H1 (cell line): ENCODE measurements at regions not wholly inside any gene's neighbourhood (a gene's known extent, or its start where the extent isn't known, plus 50 kb on each side); places are given as distances from the start of the nearest gene placed in this dataset.

ENCODE experiments used
- BCL11A ChIP-seq, 2 experiments: IDR thresholded peaks; one replicate each; pipeline ENCODE4 v1.6.1; 2011; ENCODE audit warnings: low read depth in 2 of 2, low read length in 2 of 2, mild to moderate bottlenecking in 2 of 2
- CHD2 ChIP-seq: IDR thresholded peaks from 2 replicates; pipeline ENCODE4 v1.6.1; 2012; ENCODE audit warnings: low read length, improper control_type of control experiment
- KDM1A ChIP-seq: fragments of 200-600, 300-600 bp; sonication (generic); IDR thresholded peaks from 2 replicates; pipeline ENCODE4 v1.7.1; 2016; ENCODE audit warnings: mild to moderate bottlenecking, low read length, borderline replicate concordance
- SAP30 ChIP-seq: fragments of 300-600 bp; sonication (generic); IDR thresholded peaks from 2 replicates; pipeline ENCODE4 v1.7.1; 2012; ENCODE audit warnings: low read length, moderate library complexity, mild to moderate bottlenecking, inconsistent platforms; ENCODE audit not compliant: insufficient read depth, insufficient replicate concordance
- SIX5 ChIP-seq: IDR thresholded peaks from 2 replicates; pipeline ENCODE4 v1.6.1; 2011; ENCODE audit warnings: mild to moderate bottlenecking, low read depth, low read length
- ZNF274 ChIP-seq: IDR thresholded peaks from 2 replicates; pipeline ENCODE4 v1.7.0; 2012; ENCODE audit warnings: low read length, borderline replicate concordance; ENCODE audit errors: extremely low read depth

DNA sequence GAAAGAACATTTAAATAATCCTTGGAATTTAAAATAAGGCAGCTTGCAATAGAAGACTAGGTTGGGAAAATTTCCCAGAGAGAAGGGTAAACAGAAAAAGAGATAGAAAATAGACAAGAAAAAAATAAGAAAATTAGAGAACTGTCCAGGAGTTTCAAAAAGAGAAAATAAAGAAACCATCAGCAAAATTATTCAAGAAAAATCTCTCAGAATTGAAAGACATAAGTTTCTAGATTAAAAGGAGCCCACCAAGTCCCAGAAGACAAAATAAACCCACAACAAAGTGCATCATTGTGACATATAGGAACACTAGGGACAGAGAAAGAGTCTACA, 88.6 kb upstream of the CDYL start (continued):
- TF ChIP-seq ZNF274 (no peak), SIX5 (no peak), KDM1A (no peak), SAP30 (no peak), BCL11A (IDR thresholded peaks at IDR 0.05; ENCODE audit: low read depth in 2 of 2, low read length in 2 of 2) (no peak), CHD2 (no peak)
